HCT116 (cell line): ENCODE measurements at regions not wholly inside any gene's neighbourhood (a gene's known extent, or its start where the extent isn't known, plus 50 kb on each side); places are given as distances from the start of the nearest gene placed in this dataset.

ENCODE experiments used
- ATAC-seq: fragments of 200-7000 bp; cut with Tn5 transposase; 2 replicates; pipeline ENCODE4 v1.9.1; 2020; ENCODE audit warnings: mild to moderate bottlenecking, moderate library complexity
- BruUV-seq: library from RNA; stranded (reverse); fragments of 400-500 nt; replicated peaks from 2 replicates; lab custom pipeline; 2021; lab: Mats Ljungman, UMichigan
- CTCF ChIA-PET: fragments of 300-600 bp; sonication (Branson Sonifier 250); formaldehyde crosslinking; loops from one replicate; lab custom pipeline; 2021; ENCODE audit warnings: antibody characterized with exemption; lab: Charles Lee
- POLR2A ChIA-PET: fragments of 300-600, 350-600 bp; sonication (Branson Sonifier 250); formaldehyde crosslinking; loops from one replicate; lab custom pipeline; 2021; ENCODE audit warnings: antibody characterized with exemption; lab: Charles Lee
- RAD21 ChIA-PET, 2 experiments: fragments of 300-600 bp; sonication (Branson Sonifier 250); formaldehyde crosslinking; loops; one replicate each; lab custom pipeline; 2023; ENCODE audit warnings: low total read pairs in 2 of 2; ENCODE audit not compliant: uncharacterized antibody in 2 of 2, unreplicated experiment in 2 of 2, low non-redundant PET in 1 of 2; lab: Charles Lee
- DNase-seq: peaks from one replicate; pipeline ENCODE4 v3.0.0-alpha.2; 2010; ENCODE audit warnings: low read depth, low spot score
- H2AFZ ChIP-seq: fragments of 200-600 bp; shearing (Covaris generic), sonication (generic); 2 replicates; pipeline ENCODE4 v1.6.1; 2017; ENCODE audit warnings: low read depth, mixed run types, mixed read lengths, antibody characterized with exemption, low read length; ENCODE audit not compliant: poor library complexity, severe bottlenecking
- H3K27ac ChIP-seq: 2 replicates; pipeline ENCODE4 v1.5.1; 2012; ENCODE audit warnings: low read depth, low read length
- H3K27me3 ChIP-seq: fragments of 200-600 bp; sonication (generic); 2 replicates; pipeline ENCODE4 v1.6.1; 2016; ENCODE audit warnings: mixed run types, low read length, mixed read lengths; ENCODE audit not compliant: insufficient read depth
- H3K36me3 ChIP-seq, 2 experiments: fragments of 200-500 bp in 1 of 2; fragments of 200-600 bp in 1 of 2; sonication (Bioruptor generic) in 1 of 2; sonication (generic) in 1 of 2; 2 replicates each; pipeline versions ENCODE4 v1.5.1 to v1.6.1; 2014 to 2016; ENCODE audit warnings: low read length in 2 of 2, inconsistent platforms in 1 of 2, mixed read lengths in 1 of 2, mixed run types in 1 of 2; ENCODE audit not compliant: insufficient read depth in 2 of 2, control insufficient read depth in 1 of 2
- H3K4me1 ChIP-seq, 2 experiments: fragments of 200-600 bp in 1 of 2; sonication (generic) in 1 of 2; 2 replicates each; pipeline versions ENCODE4 v1.5.1 to v1.6.1; 2012 to 2017; ENCODE audit warnings: low read length in 2 of 2, inconsistent platforms in 1 of 2, mild to moderate bottlenecking in 1 of 2, mixed read lengths in 1 of 2, mixed run types in 1 of 2, moderate library complexity in 1 of 2; ENCODE audit not compliant: insufficient read depth in 2 of 2, control insufficient read depth in 1 of 2
- H3K4me2 ChIP-seq: fragments of 200-600 bp; sonication (generic); 2 replicates; pipeline ENCODE4 v1.6.1; 2017; ENCODE audit warnings: mixed run types, low read length, mixed read lengths
- H3K4me3 ChIP-seq, 2 experiments: fragments of 200-600 bp in 1 of 2; sonication (generic) in 1 of 2; replicated peaks in 1 of 2; 2 replicates each; pipeline ENCODE4 v1.5.1; 2011 to 2016; ENCODE audit warnings: low read length in 2 of 2, control low read depth in 1 of 2, low read depth in 1 of 2, mild to moderate bottlenecking in 1 of 2, mixed read lengths in 1 of 2, mixed run types in 1 of 2
- H3K79me2 ChIP-seq: fragments of 200-600 bp; sonication (generic); 2 replicates; pipeline ENCODE4 v1.6.1; 2017; ENCODE audit warnings: mild to moderate bottlenecking, mixed run types, low read length, moderate library complexity, mixed read lengths; ENCODE audit not compliant: insufficient read depth
- H3K9ac ChIP-seq: fragments of 200-600 bp; sonication (generic); 2 replicates; pipeline ENCODE4 v1.6.1; 2016; ENCODE audit warnings: low read length, mixed read lengths
- H3K9me2 ChIP-seq: fragments of 200-600 bp; sonication (generic), shearing (Covaris generic); 2 replicates; pipeline ENCODE4 v1.6.1; 2017; ENCODE audit warnings: mixed run types, mild to moderate bottlenecking, moderate library complexity; ENCODE audit not compliant: insufficient read depth
- H3K9me3 ChIP-seq, 2 experiments: fragments of 200-500 bp in 1 of 2; fragments of 200-600 bp in 1 of 2; sonication (Bioruptor generic) in 1 of 2; sonication (generic) in 1 of 2; 2 replicates each; pipeline ENCODE4 v1.6.1; 2014 to 2017; ENCODE audit warnings: low read length in 2 of 2, mixed read lengths in 2 of 2, inconsistent platforms in 1 of 2, low read depth in 1 of 2, mild to moderate bottlenecking in 1 of 2, mixed run types in 1 of 2, moderate library complexity in 1 of 2; ENCODE audit not compliant: control insufficient read depth in 1 of 2, insufficient read depth in 1 of 2
- H4K20me1 ChIP-seq: fragments of 200-600 bp; sonication (generic), shearing (Covaris generic); 2 replicates; pipeline ENCODE4 v1.6.1; 2017; ENCODE audit warnings: mixed run types, mild to moderate bottlenecking, moderate library complexity; ENCODE audit not compliant: insufficient read depth
- ATF3 ChIP-seq: IDR thresholded peaks from 2 replicates; pipeline ENCODE4 v1.6.1; 2012
- CBX3 ChIP-seq: IDR thresholded peaks from 2 replicates; pipeline ENCODE4 v1.6.1; 2012; ENCODE audit warnings: low read depth
- EGR1 ChIP-seq: IDR thresholded peaks from 2 replicates; pipeline ENCODE4 v1.6.1; 2012; ENCODE audit warnings: low read depth
- ELF1 ChIP-seq: IDR thresholded peaks from 2 replicates; pipeline ENCODE4 v1.6.1; 2012; ENCODE audit warnings: low read depth, borderline replicate concordance
- EZH2 ChIP-seq: fragments of 200-600 bp; sonication (generic); IDR thresholded peaks from 2 replicates; pipeline ENCODE4 v1.6.1; 2017; ENCODE audit warnings: antibody characterized with exemption, mixed run types
- EZH2phosphoT487 ChIP-seq: fragments of 200-600 bp; IDR thresholded peaks from 2 replicates; pipeline ENCODE4 v1.6.1; 2018; ENCODE audit warnings: antibody characterized with exemption, borderline replicate concordance
- FOSL1 ChIP-seq: IDR thresholded peaks from 2 replicates; pipeline ENCODE4 v1.6.1; 2012; ENCODE audit warnings: low read depth
- MAX ChIP-seq: IDR thresholded peaks from 2 replicates; pipeline ENCODE4 v1.6.1; 2012
- REST ChIP-seq: IDR thresholded peaks from 2 replicates; pipeline ENCODE4 v1.6.1; 2012; ENCODE audit warnings: low read depth
- SRF ChIP-seq: IDR thresholded peaks from 2 replicates; pipeline ENCODE4 v1.6.1; 2012; ENCODE audit warnings: low read depth
- TCF7L2 ChIP-seq: IDR thresholded peaks from 2 replicates; pipeline ENCODE4 v1.7.0; 2011; ENCODE audit warnings: borderline replicate concordance, inconsistent platforms; ENCODE audit not compliant: insufficient read depth, insufficient read length; ENCODE audit errors: extremely low read depth
- YY1 ChIP-seq: IDR thresholded peaks from 2 replicates; pipeline ENCODE4 v1.6.1; 2011; ENCODE audit warnings: low read length, low read depth, moderate library complexity, mild to moderate bottlenecking; ENCODE audit not compliant: insufficient replicate concordance; ENCODE audit errors: extremely low read depth
- ZBTB33 ChIP-seq: IDR thresholded peaks from 2 replicates; pipeline ENCODE4 v1.6.1; 2011; ENCODE audit warnings: mild to moderate bottlenecking, low read length, moderate library complexity; ENCODE audit not compliant: insufficient replicate concordance; ENCODE audit errors: extremely low read depth
- intact Hi-C: fragments of 100-400 bp; cut with micrococcal nuclease; formaldehyde crosslinking; loops from 2 replicates; pipeline ENCODE4 v1.10.0; 2022

- BruUV-seq = no TSS peak
- ChIA-PET CTCF (no interaction called here), RAD21 (no interaction called here), POLR2A (no interaction called here)
- no peaks in the 10 kb centered on the region for H3K36me3 ChIP-seq
- H3K9ac ChIP-seq = no peak overlapping the region
- no peak overlapping the region for H2AFZ ChIP-seq
- DNase-seq (no peak), ATAC-seq (no peak)
- H3K9me3 ChIP-seq = peaks cover 0 to 5% of the 10 kb centered on the region in 2 experiments; a peak in 2 of 4 replicates
- intact Hi-C loops = no loop called here
- H3K27ac ChIP-seq = no peak overlapping the region
- no peak overlapping the region for H3K4me3 ChIP-seq
- H3K4me1 ChIP-seq = peaks cover 0 to 3% of the 10 kb centered on the region in 2 experiments; a peak in 1 of 4 replicates
- no peaks in the 10 kb centered on the region for H4K20me1 ChIP-seq
- H3K27me3 ChIP-seq = peaks cover 7% of the 10 kb centered on the region; the same call in 1 of the 2 replicates
- no peaks in the 10 kb centered on the region for H3K79me2 ChIP-seq
- H3K9me2 ChIP-seq = no peaks in the 10 kb centered on the region
- TF ChIP-seq TCF7L2 (no peak), EGR1 (no peak), MAX (no peak), ZBTB33 (no peak), EZH2phosphoT487 (no peak)
- no peak overlapping the region for H3K4me2 ChIP-seq
Observed at GRCh38 chr12:30870491-30871265, 55.9 kb upstream of the TSPAN11 start.

DNA sequence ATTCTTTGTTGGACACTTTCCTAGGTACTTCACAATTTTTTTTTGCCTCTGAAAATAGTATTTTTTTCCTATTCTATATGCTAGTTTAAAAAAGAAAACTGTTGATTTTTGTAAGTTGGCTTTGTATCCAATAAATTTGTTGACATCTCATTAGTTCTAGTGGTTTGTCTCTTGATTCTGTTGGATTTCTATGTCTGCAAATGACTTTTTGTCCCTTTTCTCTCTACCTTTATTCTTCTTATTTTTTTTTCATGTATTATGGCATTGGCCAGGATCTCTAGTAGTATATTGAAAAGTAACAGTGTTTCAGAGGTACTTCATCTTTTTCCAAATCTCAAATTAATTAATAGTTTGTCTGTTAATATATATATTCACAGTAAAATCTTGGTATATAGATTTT is 59.1 kb upstream of the TSPAN11 start:
- Histone ChIP-seq H3K9me3 (peaks cover 0 to 5% of the 10 kb centered on the region in 2 experiments; a peak in 2 of 4 replicates), H2AFZ (no peak overlapping the region), H3K27me3 (no peaks in the 10 kb centered on the region), H3K79me2 (no peaks in the 10 kb centered on the region), H3K4me3 (no peak overlapping the region), H4K20me1 (no peaks in the 10 kb centered on the region), H3K4me2 (no peak overlapping the region), H3K9me2 (no peaks in the 10 kb centered on the region), H3K27ac (no peak overlapping the region), H3K9ac (no peak overlapping the region), H3K36me3 (no peaks in the 10 kb centered on the region), H3K4me1 (no peaks in the 10 kb centered on the region)
- no TSS peak for BruUV-seq
- POLR2A ChIA-PET = no interaction called here
- CTCF ChIA-PET = no interaction called here
- intact Hi-C loops = no loop called here
- RAD21 ChIA-PET = no interaction called here
- ATAC-seq (no peak), DNase-seq (no peak)
- TF ChIP-seq CBX3 (no peak), SRF (no peak), EZH2phosphoT487 (no peak), ATF3 (no peak), EZH2 (no peak), ELF1 (no peak), FOSL1 (no peak), REST (no peak), MAX (no peak), YY1 (no peak)
